CD4-positive, alpha-beta T cell (primary cell): ENCODE measurements at regions not wholly inside any gene's neighbourhood (a gene's known extent, or its start where the extent isn't known, plus 50 kb on each side); places are given as distances from the start of the nearest gene placed in this dataset.

ENCODE experiments used
- ATAC-seq: fragments of 200-7000 bp; cut with Tn5 transposase; one replicate; pipeline ENCODE4 v1.10.0; 2022; ENCODE audit warnings: mild to moderate bottlenecking; ENCODE audit not compliant: poor library complexity
- CTCF ChIA-PET: fragments of 350-600 bp; sonication (Branson Sonifier 250); formaldehyde crosslinking; loops from one replicate; lab custom pipeline; 2021; ENCODE audit warnings: antibody characterized with exemption, inconsistent platforms; lab: Charles Lee
- POLR2A ChIA-PET: fragments of 350-600 bp; sonication (Branson Sonifier 250); formaldehyde crosslinking; loops from one replicate; lab custom pipeline; 2021; ENCODE audit warnings: antibody characterized with exemption, inconsistent platforms; lab: Charles Lee
- DNase-seq, 14 experiments: peaks; one replicate each; pipeline ENCODE4 v3.0.0-alpha.2; 2013 to 2020; ENCODE audit warnings: mixed read lengths in 2 of 14
- H3K27ac ChIP-seq, 2 donors: one replicate each; pipeline versions ENCODE4 v1.5.1 to v1.7.0; 2013; ENCODE audit warnings: low read length in 2 of 2, low read depth in 1 of 2, mild to moderate bottlenecking in 1 of 2
- H3K27me3 ChIP-seq, 2 experiments: 1 replicate in 1 of 2; 2 replicates in 1 of 2; pipeline versions ENCODE4 v1.6.1 to v1.7.0; 2013; ENCODE audit warnings: low read length in 2 of 2, control low read depth in 1 of 2, mild to moderate bottlenecking in 1 of 2, moderate library complexity in 1 of 2; ENCODE audit not compliant: insufficient read depth in 2 of 2, control insufficient read depth in 1 of 2
- H3K36me3 ChIP-seq: one replicate; pipeline ENCODE4 v1.6.1; 2013; ENCODE audit warnings: low read length, control low read depth; ENCODE audit not compliant: insufficient read depth
- H3K4me1 ChIP-seq: one replicate; pipeline ENCODE4 v1.6.1; 2013; ENCODE audit warnings: low read length, control low read depth; ENCODE audit not compliant: insufficient read depth
- H3K4me3 ChIP-seq: one replicate; pipeline ENCODE4 v1.5.1; 2013; ENCODE audit warnings: mild to moderate bottlenecking, low read length, moderate library complexity
- H3K9me3 ChIP-seq, 2 experiments: 1 replicate in 1 of 2; 2 replicates in 1 of 2; pipeline versions ENCODE4 v1.6.1 to v1.7.0; 2013; ENCODE audit warnings: low read length in 2 of 2, mild to moderate bottlenecking in 2 of 2, control low read depth in 1 of 2, moderate library complexity in 1 of 2; ENCODE audit not compliant: control insufficient read depth in 1 of 2, insufficient read depth in 1 of 2
- H3K27ac Mint-ChIP-seq: one replicate; pipeline ENCODE4 v1.8.0; 2020; ENCODE audit warnings: mixed read lengths
- H3K27me3 Mint-ChIP-seq: one replicate; pipeline ENCODE4 v1.8.0; 2021; ENCODE audit warnings: mixed read lengths
- H3K36me3 Mint-ChIP-seq: one replicate; pipeline ENCODE4 v1.8.0; 2021; ENCODE audit warnings: low read depth, mixed read lengths
- H3K4me1 Mint-ChIP-seq: one replicate; pipeline ENCODE4 v1.8.0; 2021; ENCODE audit warnings: low read depth, mixed read lengths
- H3K4me3 Mint-ChIP-seq: one replicate; pipeline ENCODE4 v1.8.0; 2020; ENCODE audit warnings: mild to moderate bottlenecking, mixed read lengths
- H3K9me3 Mint-ChIP-seq: one replicate; pipeline ENCODE4 v1.8.0; 2020; ENCODE audit warnings: mixed read lengths
- CTCF ChIP-seq: fragments of 200-600 bp; IDR thresholded peaks from one replicate; pipeline ENCODE4 v1.8.0; 2022; ENCODE audit warnings: antibody characterized with exemption, mild to moderate bottlenecking
- intact Hi-C, 2 experiments: fragments of 100-400 bp; cut with DNase I in 1 of 2; cut with micrococcal nuclease in 1 of 2; formaldehyde crosslinking; loops; one replicate each; pipeline versions ENCODE4 v1.15.1 to v1.9.0; 2023 to 2025; cut with DNase I, micrococcal nuclease

- Mint-ChIP-seq H3K4me3 (no peak overlapping the region), H3K4me1 (no peaks in the 10 kb centered on the region), H3K36me3 (no peaks in the 10 kb centered on the region), H3K27ac (no peak overlapping the region), H3K27me3 (no peaks in the 10 kb centered on the region), H3K9me3 (no peaks in the 10 kb centered on the region)
- Histone ChIP-seq H3K27ac (no peak overlapping the region), H3K9me3 (no peaks in the 10 kb centered on the region), H3K4me1 (no peaks in the 10 kb centered on the region), H3K27me3 (no peaks in the 10 kb centered on the region), H3K4me3 (no peak overlapping the region), H3K36me3 (no peaks in the 10 kb centered on the region)
- ChIA-PET POLR2A (no interaction called here), CTCF (interaction anchor here (1.0 kb wide), 1 partner anchor 97 kb away, joined by 3 read pairs; no protein-coding TSS in a partner anchor)
- TF ChIP-seq CTCF, result no peak
- intact Hi-C loops, result no loop called here
- ATAC-seq, result no peak
- DNase-seq, result no peak
These were observed 75.8 kb downstream of the TMEM17 start for GRCh38 chr2:62430146-62430545.

- H3K9me3 ChIP-seq, result no peaks in the 10 kb centered on the region
These were observed 78.8 kb downstream of the TMEM17 start for GRCh38 chr2:62427146-62427545.

GRCh38 chr2:62426154-62426912 is 79.7 kb downstream of the TMEM17 start:
- H3K4me3 Mint-ChIP-seq, result no peak overlapping the region
- no peak overlapping the region for H3K27ac Mint-ChIP-seq
- no peaks in the 10 kb centered on the region for H3K27me3 Mint-ChIP-seq
- CTCF ChIA-PET, result no interaction called here
- POLR2A ChIA-PET, result no interaction called here
- no peaks in the 10 kb centered on the region for H3K9me3 Mint-ChIP-seq
- no peaks in the 10 kb centered on the region for H3K4me1 Mint-ChIP-seq
- no peaks in the 10 kb centered on the region for H3K36me3 Mint-ChIP-seq
- H3K27ac ChIP-seq, result no peak overlapping the region
- no peak for ATAC-seq
- H3K4me1 ChIP-seq, result no peaks in the 10 kb centered on the region
- H3K9me3 ChIP-seq, result no peaks in the 10 kb centered on the region
- H3K4me3 ChIP-seq, result no peak overlapping the region
- TF ChIP-seq CTCF, result no peak
- intact Hi-C loops, result no loop called here
- H3K27me3 ChIP-seq, result no peaks in the 10 kb centered on the region
- no peak for DNase-seq
- no peaks in the 10 kb centered on the region for H3K36me3 ChIP-seq

More at GRCh38 chr2:62427146-62427545, 78.8 kb downstream of the TMEM17 start:
- TF ChIP-seq CTCF, result no peak
- Histone ChIP-seq H3K36me3 (no peaks in the 10 kb centered on the region), H3K4me3 (no peak overlapping the region), H3K4me1 (no peaks in the 10 kb centered on the region), H3K27me3 (no peaks in the 10 kb centered on the region), H3K27ac (no peak overlapping the region)
- H3K27me3 Mint-ChIP-seq, result no peaks in the 10 kb centered on the region
- ChIA-PET POLR2A (interaction anchor here (0.6 kb wide), 1 partner anchor 837 kb away, joined by 3 read pairs; no protein-coding TSS in a partner anchor), CTCF (no interaction called here)
- DNase-seq (no peak), ATAC-seq (no peak)
- no peaks in the 10 kb centered on the region for H3K9me3 Mint-ChIP-seq
- H3K4me3 Mint-ChIP-seq, result no peak overlapping the region
- no peak overlapping the region for H3K27ac Mint-ChIP-seq
- no peaks in the 10 kb centered on the region for H3K4me1 Mint-ChIP-seq
- intact Hi-C loops, result no loop called here
- H3K36me3 Mint-ChIP-seq, result no peaks in the 10 kb centered on the region
